ENCODE measurements at regions not wholly inside any gene's neighbourhood (a gene's known extent, or its start where the extent isn't known, plus 50 kb on each side); places are given as distances from the start of the nearest gene placed in this dataset.
"Not testable (repeated sequence)": the region's sequence is repeated elsewhere in the genome, so short reads cannot be mapped to it uniquely, and the experiment has no call there.

- DNase-seq (ENCODE audit: low read depth) = no peak
These were observed 378.5 kb upstream of the MGAT4C start for GRCh38 chr12:86634456-86635410.

- no peak for DNase-seq (ENCODE audit: low read depth)
These were observed 370.8 kb upstream of the MGAT4C start for GRCh38 chr12:86627001-86627400.

- DNase-seq (ENCODE audit: low read depth) = peak; percentile 2
These were observed 367.1 kb upstream of the MGAT4C start for GRCh38 chr12:86623267-86623666.

GRCh38 chr12:86621957-86622356 lies 365.8 kb upstream of the MGAT4C start:
- no peak for DNase-seq (ENCODE audit: low read depth)

GRCh38 chr12:86613311-86613710 lies 357.1 kb upstream of the MGAT4C start:
- DNase-seq (ENCODE audit: low read depth) = peak; percentile 22

- DNase-seq (ENCODE audit: low read depth) = no peak
These were observed 352.4 kb upstream of the MGAT4C start for GRCh38 chr12:86608638-86609037.

GRCh38 chr12:86601550-86602308 lies 345.5 kb upstream of the MGAT4C start:
- DNase-seq (ENCODE audit: low read depth) = no peak

- DNase-seq (ENCODE audit: low read depth) = no peak
These were observed 344.6 kb upstream of the MGAT4C start for GRCh38 chr12:86600664-86601231.

- no peak for DNase-seq (ENCODE audit: low read depth)
These were observed 341.2 kb upstream of the MGAT4C start for GRCh38 chr12:86597431-86597830.

- no peak for DNase-seq (ENCODE audit: low read depth)
These were observed 334.1 kb upstream of the MGAT4C start for GRCh38 chr12:86590296-86590695.

GRCh38 chr12:86574143-86574542 lies 318.0 kb upstream of the MGAT4C start:
- no peak for DNase-seq (ENCODE audit: low read depth)

GRCh38 chr12:86572455-86572854 lies 316.3 kb upstream of the MGAT4C start:
- DNase-seq (ENCODE audit: low read depth) = no peak

- DNase-seq (ENCODE audit: low read depth) = no peak
These were observed 308.8 kb upstream of the MGAT4C start for GRCh38 chr12:86565038-86565437.

GRCh38 chr12:86555491-86555890 lies 299.3 kb upstream of the MGAT4C start:
- not testable (repeated sequence) for DNase-seq (ENCODE audit: low read depth)

GRCh38 chr12:86551146-86551571 lies 295.0 kb upstream of the MGAT4C start:
- peak; percentile 75 for DNase-seq (ENCODE audit: low read depth)

GRCh38 chr12:86550218-86551145 lies 294.3 kb upstream of the MGAT4C start:
- no peak for DNase-seq (ENCODE audit: low read depth)

- no peak for DNase-seq (ENCODE audit: low read depth)
These were observed 287.5 kb upstream of the MGAT4C start for GRCh38 chr12:86543716-86544115.

GRCh38 chr12:86530996-86531655 lies 274.9 kb upstream of the MGAT4C start:
- no peak for DNase-seq (ENCODE audit: low read depth)

- DNase-seq (ENCODE audit: low read depth) = no peak
These were observed 269.9 kb upstream of the MGAT4C start for GRCh38 chr12:86526060-86526595.

GRCh38 chr12:86523844-86524243 lies 267.7 kb upstream of the MGAT4C start:
- no peak for DNase-seq (ENCODE audit: low read depth)

Data from myocyte (in vitro differentiated cells).